Smooth muscle cell (in vitro differentiated cells): ENCODE measurements at regions not wholly inside any gene's neighbourhood (a gene's known extent, or its start where the extent isn't known, plus 50 kb on each side); places are given as distances from the start of the nearest gene placed in this dataset.
"Not testable (repeated sequence)": the region's sequence is repeated elsewhere in the genome, so short reads cannot be mapped to it uniquely, and the experiment has no call there.

Experiments used
- DNase-seq: peaks from one replicate; lab custom pipeline; 2025; ENCODE audit not compliant: unreplicated experiment; lab: John Stamatoyannopoulos, UW
- H2AFZ ChIP-seq: fragments of 200-600 bp; sonication (generic); 2 replicates; pipeline ENCODE4 v1.6.0; 2016; ENCODE audit warnings: antibody characterized with exemption, low read depth, mild to moderate bottlenecking
- H3F3A ChIP-seq: fragments of 200-600 bp; sonication (generic); 2 replicates; pipeline ENCODE4 v1.6.0; 2017; ENCODE audit warnings: antibody characterized with exemption, low read depth
- H3K27ac ChIP-seq: fragments of 200-600 bp; sonication (generic); 2 replicates; pipeline ENCODE4 v1.5.1; 2016; ENCODE audit warnings: low read depth, mild to moderate bottlenecking
- H3K27me3 ChIP-seq: fragments of 200-600 bp; sonication (generic); 2 replicates; pipeline ENCODE4 v1.6.1; 2016; ENCODE audit warnings: low read depth, mild to moderate bottlenecking
- H3K36me3 ChIP-seq: fragments of 200-600 bp; sonication (generic); 2 replicates; pipeline ENCODE4 v1.5.1; 2016; ENCODE audit warnings: low read depth
- H3K4me1 ChIP-seq: fragments of 200-600 bp; sonication (generic); 2 replicates; pipeline ENCODE4 v1.5.1; 2016; ENCODE audit warnings: low read depth
- H3K4me2 ChIP-seq: fragments of 200-600 bp; sonication (generic); 2 replicates; pipeline ENCODE4 v1.6.0; 2016; ENCODE audit warnings: mild to moderate bottlenecking
- H3K4me3 ChIP-seq: fragments of 200-600 bp; sonication (generic); 2 replicates; pipeline ENCODE4 v1.5.1; 2016; ENCODE audit warnings: mild to moderate bottlenecking
- H3K79me2 ChIP-seq: fragments of 200-600 bp; sonication (generic); 2 replicates; pipeline ENCODE4 v1.6.0; 2016; ENCODE audit warnings: low read depth, mild to moderate bottlenecking
- H3K9ac ChIP-seq: fragments of 200-600 bp; sonication (generic); 2 replicates; pipeline ENCODE4 v1.6.0; 2016; ENCODE audit warnings: low read depth
- H3K9me3 ChIP-seq: fragments of 200-600 bp; sonication (generic); replicated peaks from 2 replicates; pipeline ENCODE4 v1.5.1; 2016; ENCODE audit warnings: low read depth
- H4K20me1 ChIP-seq: fragments of 200-600 bp; sonication (generic); 2 replicates; pipeline ENCODE4 v1.6.0; 2016; ENCODE audit warnings: low read depth
- CTCF ChIP-seq: fragments of 200-600 bp; sonication (generic); IDR thresholded peaks from 2 replicates; pipeline ENCODE4 v1.5.1; 2017; ENCODE audit warnings: borderline replicate concordance, mild to moderate bottlenecking, antibody characterized with exemption; ENCODE audit not compliant: insufficient read depth, poor library complexity, severe bottlenecking
- WGBS: methylation state at CpG from one replicate; pipeline ENCODE4 v1.1.7; 2016; ENCODE audit warnings: low lambda C conversion rate; 5-methylcytosine and 5-hydroxymethylcytosine counted together

GRCh38 chr3:72270072-72270681 is 485.2 kb upstream of the PROK2 start:
- 21% methylated on average over 9 of the region's 9 CpGs for WGBS
- peak overlapping the region; percentile 52 for H3K9ac ChIP-seq
- H3K4me1 ChIP-seq, result peaks cover 25% of the 10 kb centered on the region
- H4K20me1 ChIP-seq, result no peaks in the 10 kb centered on the region
- no peaks in the 10 kb centered on the region for H3K79me2 ChIP-seq
- no peak overlapping the region for H3K4me3 ChIP-seq
- no peaks in the 10 kb centered on the region for H3K9me3 ChIP-seq
- H3K27ac ChIP-seq, result peak overlapping the region; percentile 88
- peak overlapping the region; percentile 78 for H3K4me2 ChIP-seq
- no peaks in the 10 kb centered on the region for H3K27me3 ChIP-seq
- TF ChIP-seq CTCF, result no peak
- peak; percentile 42 for DNase-seq
- H2AFZ ChIP-seq, result no peak overlapping the region
- peaks cover 31% of the 10 kb centered on the region for H3F3A ChIP-seq
- H3K36me3 ChIP-seq, result no peaks in the 10 kb centered on the region

GRCh38 chr3:72269475-72269874 is 484.5 kb upstream of the PROK2 start:
- TF ChIP-seq CTCF, result no peak
- WGBS, result 89% methylated on average over 3 of the region's 3 CpGs
- peak overlapping the region; percentile 52 for H3K9ac ChIP-seq
- no peaks in the 10 kb centered on the region for H3K9me3 ChIP-seq
- H3K4me3 ChIP-seq, result no peak overlapping the region
- no peaks in the 10 kb centered on the region for H3K36me3 ChIP-seq
- peaks cover 26% of the 10 kb centered on the region for H3F3A ChIP-seq
- H3K4me1 ChIP-seq, result peaks cover 18% of the 10 kb centered on the region
- no peak for DNase-seq
- no peak overlapping the region for H2AFZ ChIP-seq
- peak overlapping the region; percentile 88 for H3K27ac ChIP-seq
- H3K4me2 ChIP-seq, result peak overlapping the region; percentile 78
- no peaks in the 10 kb centered on the region for H3K79me2 ChIP-seq
- H4K20me1 ChIP-seq, result no peaks in the 10 kb centered on the region
- no peaks in the 10 kb centered on the region for H3K27me3 ChIP-seq

- H4K20me1 ChIP-seq, DNase-seq, H3K4me1 ChIP-seq, H3K9ac ChIP-seq, H3K4me2 ChIP-seq, H3K79me2 ChIP-seq, H3K9me3 ChIP-seq, H3K4me3 ChIP-seq, H3K36me3 ChIP-seq, H2AFZ ChIP-seq, H3K27me3 ChIP-seq, H3K27ac ChIP-seq: not testable (repeated sequence)
- WGBS, result 94% methylated on average over 7 of the region's 7 CpGs
- H3F3A ChIP-seq, result peaks cover 21% of the 10 kb centered on the region
Measured at GRCh38 chr3:72266921-72267524, 482.1 kb upstream of the PROK2 start.

- no peak for TF ChIP-seq CTCF
- Histone ChIP-seq H3K4me1 (peaks cover 4% of the 10 kb centered on the region), H3K9ac (no peak overlapping the region), H3K4me2 (no peak overlapping the region), H2AFZ (no peak overlapping the region), H3F3A (peaks cover 21% of the 10 kb centered on the region), H3K36me3 (no peaks in the 10 kb centered on the region), H3K27ac (no peak overlapping the region), H3K79me2 (no peaks in the 10 kb centered on the region), H3K4me3 (no peak overlapping the region), H3K27me3 (no peaks in the 10 kb centered on the region), H3K9me3 (no peaks in the 10 kb centered on the region), H4K20me1 (no peaks in the 10 kb centered on the region)
- DNase-seq, result no peak
- WGBS, result 56% methylated on average over 3 of the region's 3 CpGs
Measured at GRCh38 chr3:72266016-72266370, 481.0 kb upstream of the PROK2 start.
